ENCODE measurements at regions not wholly inside any gene's neighbourhood (a gene's known extent, or its start where the extent isn't known, plus 50 kb on each side); places are given as distances from the start of the nearest gene placed in this dataset.

DNA sequence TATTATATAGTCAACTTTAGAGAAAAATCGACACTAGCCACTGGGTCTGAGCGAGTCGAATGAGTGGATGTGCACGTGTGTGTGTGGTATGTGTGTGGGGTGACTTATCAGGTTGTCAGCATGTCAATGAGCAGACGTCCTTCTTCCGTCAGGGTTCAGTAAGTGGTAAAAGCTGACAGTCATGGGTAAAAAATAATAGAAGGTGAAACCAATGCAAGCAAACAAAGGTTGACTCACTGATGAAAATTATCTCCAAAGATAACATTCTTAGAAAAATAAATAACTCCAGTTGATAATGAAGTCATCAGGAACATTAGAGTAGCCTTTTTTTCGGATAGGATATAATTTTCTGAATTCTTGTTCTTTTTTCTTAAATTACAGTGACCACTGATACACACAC lies 243.8 kb upstream of the FOXQ1 start:
- Mint-ChIP-seq H3K36me3 (ENCODE audit: unreplicated experiment) (no peaks in the 10 kb centered on the region), H3K27me3 (ENCODE audit: unreplicated experiment) (no peaks in the 10 kb centered on the region), H3K4me1 (ENCODE audit: unreplicated experiment) (no peaks in the 10 kb centered on the region), H3K9me3 (ENCODE audit: unreplicated experiment) (no peaks in the 10 kb centered on the region), H3K27ac (ENCODE audit: unreplicated experiment) (no peak overlapping the region), H3K4me3 (ENCODE audit: unreplicated experiment) (no peak overlapping the region)
- no peak for DNase-seq (ENCODE audit: extremely low spot score, unreplicated experiment)
- TF ChIP-seq, protein P1, sequence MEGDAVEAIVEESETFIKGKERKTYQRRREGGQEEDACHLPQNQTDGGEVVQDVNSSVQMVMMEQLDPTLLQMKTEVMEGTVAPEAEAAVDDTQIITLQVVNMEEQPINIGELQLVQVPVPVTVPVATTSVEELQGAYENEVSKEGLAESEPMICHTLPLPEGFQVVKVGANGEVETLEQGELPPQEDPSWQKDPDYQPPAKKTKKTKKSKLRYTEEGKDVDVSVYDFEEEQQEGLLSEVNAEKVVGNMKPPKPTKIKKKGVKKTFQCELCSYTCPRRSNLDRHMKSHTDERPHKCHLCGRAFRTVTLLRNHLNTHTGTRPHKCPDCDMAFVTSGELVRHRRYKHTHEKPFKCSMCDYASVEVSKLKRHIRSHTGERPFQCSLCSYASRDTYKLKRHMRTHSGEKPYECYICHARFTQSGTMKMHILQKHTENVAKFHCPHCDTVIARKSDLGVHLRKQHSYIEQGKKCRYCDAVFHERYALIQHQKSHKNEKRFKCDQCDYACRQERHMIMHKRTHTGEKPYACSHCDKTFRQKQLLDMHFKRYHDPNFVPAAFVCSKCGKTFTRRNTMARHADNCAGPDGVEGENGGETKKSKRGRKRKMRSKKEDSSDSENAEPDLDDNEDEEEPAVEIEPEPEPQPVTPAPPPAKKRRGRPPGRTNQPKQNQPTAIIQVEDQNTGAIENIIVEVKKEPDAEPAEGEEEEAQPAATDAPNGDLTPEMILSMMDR (IDR thresholded peaks at IDR 0.05), result no peak

DNA sequence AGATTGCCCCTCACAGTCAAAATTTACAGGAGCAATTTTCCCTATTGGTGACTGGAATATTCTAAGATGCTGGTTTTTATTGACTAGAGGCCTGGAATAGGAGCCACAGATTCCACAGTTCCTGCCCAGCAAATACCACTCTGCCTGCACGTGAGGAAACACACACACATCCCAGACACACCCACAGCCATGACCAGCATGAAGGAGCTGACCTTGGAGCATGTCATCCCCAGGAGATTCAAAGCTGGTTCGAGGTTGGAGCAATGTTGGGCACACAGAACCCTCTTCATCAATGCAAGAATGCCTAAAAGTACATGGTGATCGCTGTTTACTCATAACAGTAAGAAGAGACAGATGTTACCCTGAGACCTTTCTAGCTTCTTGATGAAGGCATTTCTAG lies 244.6 kb upstream of the FOXQ1 start:
- no peaks in the 10 kb centered on the region for H3K9me3 Mint-ChIP-seq (ENCODE audit: unreplicated experiment)
- no peak overlapping the region for H3K27ac Mint-ChIP-seq (ENCODE audit: unreplicated experiment)
- H3K4me1 Mint-ChIP-seq (ENCODE audit: unreplicated experiment), result no peaks in the 10 kb centered on the region
- DNase-seq (ENCODE audit: extremely low spot score, unreplicated experiment), result no peak
- H3K27me3 Mint-ChIP-seq (ENCODE audit: unreplicated experiment), result no peaks in the 10 kb centered on the region
- H3K36me3 Mint-ChIP-seq (ENCODE audit: unreplicated experiment), result no peaks in the 10 kb centered on the region
- no peak overlapping the region for H3K4me3 Mint-ChIP-seq (ENCODE audit: unreplicated experiment)
- TF ChIP-seq, protein P1 (IDR thresholded peaks at IDR 0.05), result no peak

DNA sequence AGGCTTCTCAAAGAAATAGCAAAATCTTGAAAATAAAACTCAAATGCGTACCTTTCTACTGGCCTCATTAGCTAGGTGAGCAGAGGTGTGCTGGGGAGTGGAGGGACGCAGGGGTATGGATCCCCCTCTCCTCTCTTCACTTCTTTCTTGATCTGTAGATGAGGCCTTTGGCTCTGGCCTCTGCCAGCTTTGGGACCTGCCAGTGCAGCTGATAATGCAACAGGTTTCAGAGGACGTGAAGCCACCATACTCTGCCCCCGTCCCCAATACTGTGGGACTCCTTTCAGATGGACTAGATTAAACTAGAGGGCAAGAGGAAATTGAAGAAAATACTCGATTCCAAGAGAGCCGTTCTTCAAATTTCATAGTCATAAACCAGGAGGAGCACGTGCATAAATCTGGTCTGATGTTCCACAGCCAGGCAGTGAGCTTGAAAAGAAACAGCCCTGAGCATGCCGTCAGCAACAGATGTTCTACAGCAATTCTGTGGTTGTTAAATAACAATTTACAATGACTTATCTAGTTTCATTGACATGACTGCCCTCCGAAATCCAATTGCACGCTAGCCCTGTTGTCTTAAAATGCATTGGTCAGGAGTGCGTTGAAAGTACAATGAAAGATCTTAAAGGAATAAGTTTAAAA lies 245.3 kb upstream of the FOXQ1 start:
- no peak for DNase-seq (ENCODE audit: extremely low spot score, unreplicated experiment)
- Mint-ChIP-seq H3K36me3 (ENCODE audit: unreplicated experiment) (no peaks in the 10 kb centered on the region), H3K4me3 (ENCODE audit: unreplicated experiment) (no peak overlapping the region), H3K9me3 (ENCODE audit: unreplicated experiment) (no peaks in the 10 kb centered on the region), H3K27me3 (ENCODE audit: unreplicated experiment) (no peaks in the 10 kb centered on the region), H3K27ac (ENCODE audit: unreplicated experiment) (no peak overlapping the region), H3K4me1 (ENCODE audit: unreplicated experiment) (no peaks in the 10 kb centered on the region)
- TF ChIP-seq, protein P1 (IDR thresholded peaks at IDR 0.05), result no peak

DNA sequence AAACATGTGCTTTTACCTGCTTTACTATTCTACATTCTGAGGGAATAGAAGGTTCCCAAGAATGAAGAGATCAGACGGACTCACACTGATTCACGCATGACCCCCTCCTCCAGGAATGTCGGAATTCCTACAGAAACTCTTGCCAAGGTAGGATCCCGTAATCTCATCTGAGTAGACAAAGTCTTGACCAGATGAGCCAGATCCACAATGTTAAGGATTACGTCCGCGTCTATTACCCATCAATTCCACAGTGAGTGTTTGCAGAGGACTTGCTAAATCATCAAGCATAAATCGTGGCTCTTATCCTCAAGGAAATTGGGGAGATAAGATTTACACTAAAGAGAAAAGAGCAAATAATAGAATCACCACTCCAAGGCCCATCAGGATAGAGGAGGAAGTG lies 245.9 kb upstream of the FOXQ1 start:
- H3K4me3 Mint-ChIP-seq (ENCODE audit: unreplicated experiment), result no peak overlapping the region
- TF ChIP-seq, protein P1 (IDR thresholded peaks at IDR 0.05), result no peak
- no peaks in the 10 kb centered on the region for H3K9me3 Mint-ChIP-seq (ENCODE audit: unreplicated experiment)
- H3K4me1 Mint-ChIP-seq (ENCODE audit: unreplicated experiment), result no peaks in the 10 kb centered on the region
- H3K36me3 Mint-ChIP-seq (ENCODE audit: unreplicated experiment), result no peaks in the 10 kb centered on the region
- H3K27me3 Mint-ChIP-seq (ENCODE audit: unreplicated experiment), result no peaks in the 10 kb centered on the region
- no peak overlapping the region for H3K27ac Mint-ChIP-seq (ENCODE audit: unreplicated experiment)
- no peak for DNase-seq (ENCODE audit: extremely low spot score, unreplicated experiment)

DNA sequence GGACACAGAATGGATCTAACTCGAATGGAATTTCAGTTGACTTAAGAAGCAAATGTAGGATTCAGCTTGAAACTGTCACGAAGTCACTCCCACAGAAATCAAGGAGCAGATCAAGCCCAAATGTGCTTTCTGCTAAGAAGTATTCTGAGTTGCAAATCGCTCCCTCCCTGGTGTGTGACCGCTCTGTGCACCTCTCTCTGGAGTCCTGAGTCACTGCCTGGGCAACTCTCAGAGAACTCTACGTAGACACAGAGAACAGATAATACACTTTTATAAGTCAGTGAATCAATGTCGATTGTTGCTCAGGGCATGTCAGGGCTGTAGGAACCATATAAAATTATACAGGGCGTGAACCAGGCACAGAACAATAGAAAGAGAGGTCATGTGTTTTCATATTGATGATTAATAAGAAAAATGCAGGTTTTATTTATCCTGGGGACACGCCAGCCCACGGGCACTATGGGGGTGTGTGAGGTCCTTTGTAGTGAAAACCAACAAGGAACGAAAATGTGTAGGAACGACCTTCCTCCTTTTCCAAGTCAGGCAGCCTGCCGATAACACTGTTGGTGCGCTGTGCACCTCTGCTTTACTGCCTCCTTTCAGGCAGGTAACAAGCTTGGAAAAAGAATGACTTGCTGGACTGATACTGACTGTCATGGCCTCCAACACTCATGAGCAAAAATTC lies 248.1 kb upstream of the FOXQ1 start:
- Mint-ChIP-seq H3K27me3 (ENCODE audit: unreplicated experiment) (no peaks in the 10 kb centered on the region), H3K9me3 (ENCODE audit: unreplicated experiment) (no peaks in the 10 kb centered on the region), H3K4me1 (ENCODE audit: unreplicated experiment) (no peaks in the 10 kb centered on the region), H3K36me3 (ENCODE audit: unreplicated experiment) (no peaks in the 10 kb centered on the region), H3K27ac (ENCODE audit: unreplicated experiment) (no peak overlapping the region), H3K4me3 (ENCODE audit: unreplicated experiment) (no peak overlapping the region)
- no peak for DNase-seq (ENCODE audit: extremely low spot score, unreplicated experiment)
- TF ChIP-seq, protein P1 (IDR thresholded peaks at IDR 0.05), result no peak

Measured in osteocyte (in vitro differentiated cells).